Astrocyte (in vitro differentiated cells and primary cell): ENCODE measurements at regions not wholly inside any gene's neighbourhood (a gene's known extent, or its start where the extent isn't known, plus 50 kb on each side); places are given as distances from the start of the nearest gene placed in this dataset.

Source experiments
- DNase-seq: peaks from one replicate; pipeline ENCODE4 v3.0.0-alpha.2; 2010; ENCODE audit warnings: low read depth
- FAIRE-seq: peaks from 2 replicates; lab custom pipeline; 2011; peaks lifted over from hg19 to GRCh38; lab: Jason Lieb, UNC
- H2AFZ ChIP-seq: 2 replicates; pipeline ENCODE4 v1.6.0; 2012; ENCODE audit warnings: low read depth, low read length, inconsistent platforms
- H3K27ac ChIP-seq: 2 replicates; pipeline ENCODE4 v1.5.1; 2011; ENCODE audit warnings: low read depth, low read length, inconsistent platforms
- H3K27me3 ChIP-seq: 2 replicates; pipeline ENCODE4 v1.6.0; 2011; ENCODE audit warnings: low read length, inconsistent platforms; ENCODE audit not compliant: insufficient read depth
- H3K36me3 ChIP-seq: 2 replicates; pipeline ENCODE4 v1.5.1; 2011; ENCODE audit warnings: low read length, inconsistent platforms; ENCODE audit not compliant: insufficient read depth
- H3K4me1 ChIP-seq: 2 replicates; pipeline ENCODE4 v1.5.1; 2011; ENCODE audit warnings: low read length, inconsistent platforms; ENCODE audit not compliant: insufficient read depth
- H3K4me2 ChIP-seq: 2 replicates; pipeline ENCODE4 v1.6.0; 2012; ENCODE audit warnings: low read length, inconsistent platforms
- H3K4me3 ChIP-seq: 2 replicates; pipeline ENCODE4 v1.5.1; 2011; ENCODE audit warnings: low read depth, mild to moderate bottlenecking, low read length, inconsistent platforms; ENCODE audit not compliant: insufficient read depth
- H3K79me2 ChIP-seq: 2 replicates; pipeline ENCODE4 v1.6.0; 2012; ENCODE audit warnings: mild to moderate bottlenecking, low read length, inconsistent platforms; ENCODE audit not compliant: insufficient read depth
- H3K9ac ChIP-seq: 2 replicates; pipeline ENCODE4 v1.6.0; 2012; ENCODE audit warnings: mild to moderate bottlenecking, low read length, inconsistent platforms
- H3K9me3 ChIP-seq: 2 replicates; pipeline ENCODE4 v1.5.1; 2012; ENCODE audit warnings: low read depth, mild to moderate bottlenecking, low read length, inconsistent platforms; ENCODE audit not compliant: insufficient read depth
- H4K20me1 ChIP-seq: 2 replicates; pipeline ENCODE4 v1.6.0; 2012; ENCODE audit warnings: low read length, inconsistent platforms; ENCODE audit not compliant: insufficient read depth
- H3K27ac Mint-ChIP-seq: one replicate; pipeline ENCODE4 v1.8.0; 2021; ENCODE audit warnings: mild to moderate bottlenecking, mixed read lengths; ENCODE audit not compliant: unreplicated experiment
- H3K27me3 Mint-ChIP-seq: one replicate; pipeline ENCODE4 v1.8.0; 2021; ENCODE audit warnings: low read depth, mixed read lengths; ENCODE audit not compliant: unreplicated experiment
- H3K36me3 Mint-ChIP-seq: one replicate; pipeline ENCODE4 v1.8.0; 2021; ENCODE audit warnings: low read depth, mixed read lengths; ENCODE audit not compliant: unreplicated experiment
- H3K4me1 Mint-ChIP-seq: one replicate; pipeline ENCODE4 v1.8.0; 2021; ENCODE audit warnings: low read depth, mixed read lengths; ENCODE audit not compliant: unreplicated experiment
- H3K4me3 Mint-ChIP-seq: one replicate; pipeline ENCODE4 v1.8.0; 2021; ENCODE audit warnings: mild to moderate bottlenecking, moderate library complexity, mixed read lengths; ENCODE audit not compliant: unreplicated experiment
- H3K9me3 Mint-ChIP-seq: one replicate; pipeline ENCODE4 v1.8.0; 2021; ENCODE audit warnings: mild to moderate bottlenecking, mixed read lengths; ENCODE audit not compliant: unreplicated experiment
- EZH2 ChIP-seq: IDR thresholded peaks from 2 replicates; pipeline ENCODE4 v1.6.1; 2012; ENCODE audit warnings: mild to moderate bottlenecking, low read length, inconsistent platforms; ENCODE audit not compliant: insufficient read depth
- TF ChIP-seq, protein P1 (sequence below): IDR thresholded peaks from 2 replicates; pipeline ENCODE4 v1.5.1; 2011; ENCODE audit warnings: low read depth, mild to moderate bottlenecking, inconsistent platforms, low read length, moderate library complexity; ENCODE audit not compliant: insufficient read depth

- Histone ChIP-seq H3K9ac (no peak overlapping the region), H4K20me1 (no peaks in the 10 kb centered on the region), H3K79me2 (no peaks in the 10 kb centered on the region), H2AFZ (no peak overlapping the region), H3K4me2 (no peak overlapping the region), H3K4me3 (no peak overlapping the region), H3K27me3 (no peaks in the 10 kb centered on the region), H3K27ac (no peak overlapping the region), H3K36me3 (no peaks in the 10 kb centered on the region), H3K9me3 (peaks cover 5% of the 10 kb centered on the region), H3K4me1 (no peaks in the 10 kb centered on the region)
- peaks cover 22% of the 10 kb centered on the region for H3K9me3 Mint-ChIP-seq
- no peak for FAIRE-seq
- H3K27me3 Mint-ChIP-seq: no peaks in the 10 kb centered on the region
- TF ChIP-seq, protein P1, sequence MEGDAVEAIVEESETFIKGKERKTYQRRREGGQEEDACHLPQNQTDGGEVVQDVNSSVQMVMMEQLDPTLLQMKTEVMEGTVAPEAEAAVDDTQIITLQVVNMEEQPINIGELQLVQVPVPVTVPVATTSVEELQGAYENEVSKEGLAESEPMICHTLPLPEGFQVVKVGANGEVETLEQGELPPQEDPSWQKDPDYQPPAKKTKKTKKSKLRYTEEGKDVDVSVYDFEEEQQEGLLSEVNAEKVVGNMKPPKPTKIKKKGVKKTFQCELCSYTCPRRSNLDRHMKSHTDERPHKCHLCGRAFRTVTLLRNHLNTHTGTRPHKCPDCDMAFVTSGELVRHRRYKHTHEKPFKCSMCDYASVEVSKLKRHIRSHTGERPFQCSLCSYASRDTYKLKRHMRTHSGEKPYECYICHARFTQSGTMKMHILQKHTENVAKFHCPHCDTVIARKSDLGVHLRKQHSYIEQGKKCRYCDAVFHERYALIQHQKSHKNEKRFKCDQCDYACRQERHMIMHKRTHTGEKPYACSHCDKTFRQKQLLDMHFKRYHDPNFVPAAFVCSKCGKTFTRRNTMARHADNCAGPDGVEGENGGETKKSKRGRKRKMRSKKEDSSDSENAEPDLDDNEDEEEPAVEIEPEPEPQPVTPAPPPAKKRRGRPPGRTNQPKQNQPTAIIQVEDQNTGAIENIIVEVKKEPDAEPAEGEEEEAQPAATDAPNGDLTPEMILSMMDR: no peak
- TF ChIP-seq EZH2: no peak
- H3K27ac Mint-ChIP-seq: no peak overlapping the region
- H3K4me1 Mint-ChIP-seq: no peaks in the 10 kb centered on the region
- DNase-seq: no peak
- no peak overlapping the region for H3K4me3 Mint-ChIP-seq
- no peaks in the 10 kb centered on the region for H3K36me3 Mint-ChIP-seq
Observed at GRCh38 chr7:53340220-53340619, 304.8 kb downstream of the POM121L12 start.

DNA sequence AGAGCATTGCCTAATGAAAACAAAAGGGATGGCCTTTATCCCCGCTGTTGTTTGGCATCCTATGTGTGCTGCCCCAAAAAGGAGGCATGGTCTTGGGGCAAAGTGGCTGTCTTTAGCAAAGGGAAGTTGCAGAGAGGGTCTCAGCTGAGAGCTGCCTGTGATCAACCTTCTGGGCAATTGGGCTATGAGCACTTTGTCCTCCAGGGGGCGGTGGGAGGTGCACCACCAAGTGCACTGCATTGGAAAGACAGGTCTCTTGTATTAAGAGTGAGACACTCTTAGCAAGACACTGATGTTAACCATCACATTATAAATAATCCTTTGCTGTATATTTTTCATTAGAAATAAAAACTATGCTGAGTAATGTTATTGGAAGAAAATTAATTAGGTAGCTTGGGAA, 314.8 kb downstream of the POM121L12 start:
- no peak overlapping the region for H3K4me3 Mint-ChIP-seq
- Histone ChIP-seq H3K4me1 (no peaks in the 10 kb centered on the region), H3K27me3 (no peaks in the 10 kb centered on the region), H3K4me3 (no peak overlapping the region), H2AFZ (no peak overlapping the region), H3K27ac (no peak overlapping the region), H3K36me3 (no peaks in the 10 kb centered on the region), H3K9me3 (no peaks in the 10 kb centered on the region), H3K79me2 (no peaks in the 10 kb centered on the region), H3K9ac (no peak overlapping the region), H3K4me2 (no peak overlapping the region), H4K20me1 (no peaks in the 10 kb centered on the region)
- peaks cover 20% of the 10 kb centered on the region for H3K4me1 Mint-ChIP-seq
- peaks cover 2% of the 10 kb centered on the region for H3K9me3 Mint-ChIP-seq
- no peaks in the 10 kb centered on the region for H3K27me3 Mint-ChIP-seq
- TF ChIP-seq EZH2: no peak
- TF ChIP-seq, protein P1: peak; percentile 19
- H3K27ac Mint-ChIP-seq: peak overlapping the region; percentile 21
- H3K36me3 Mint-ChIP-seq: no peaks in the 10 kb centered on the region
- FAIRE-seq (no peak), DNase-seq (no peak)

DNA sequence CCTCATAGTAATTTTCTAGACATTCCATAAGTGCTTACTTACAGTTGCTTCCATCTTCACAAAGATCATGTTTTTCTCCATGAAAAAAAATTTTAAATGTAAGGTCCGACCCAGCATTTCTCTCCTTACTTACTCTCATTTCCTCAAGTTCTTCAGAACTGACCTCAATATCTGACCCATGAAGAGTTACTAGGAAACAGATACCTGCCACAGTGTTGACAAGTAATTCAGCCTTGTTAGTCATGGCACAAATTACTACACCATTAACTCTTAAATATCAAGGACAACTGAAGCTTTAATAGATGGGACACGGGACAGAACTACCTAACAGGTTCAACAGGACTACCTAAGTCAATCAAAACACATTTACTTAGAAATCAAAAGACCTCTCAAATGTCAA, 316.2 kb downstream of the POM121L12 start:
- Mint-ChIP-seq H3K4me3 (no peak overlapping the region), H3K27me3 (no peaks in the 10 kb centered on the region), H3K36me3 (no peaks in the 10 kb centered on the region), H3K9me3 (no peaks in the 10 kb centered on the region), H3K27ac (no peak overlapping the region), H3K4me1 (peaks cover 20% of the 10 kb centered on the region)
- Histone ChIP-seq H2AFZ (no peak overlapping the region), H4K20me1 (no peaks in the 10 kb centered on the region), H3K36me3 (no peaks in the 10 kb centered on the region), H3K9me3 (no peaks in the 10 kb centered on the region), H3K4me3 (no peak overlapping the region), H3K4me2 (no peak overlapping the region), H3K4me1 (no peaks in the 10 kb centered on the region), H3K27me3 (no peaks in the 10 kb centered on the region), H3K27ac (no peak overlapping the region), H3K79me2 (no peaks in the 10 kb centered on the region), H3K9ac (no peak overlapping the region)
- no peak for FAIRE-seq
- no peak for DNase-seq
- TF ChIP-seq EZH2: no peak
- TF ChIP-seq, protein P1: no peak
